Stimulated activated CD4-positive, alpha-beta T cell treated with anti-CD3 and anti-CD28 coated beads, Interleukin-12 subunit alpha, Interleukin-12 subunit beta, amount 100 ng/mL, for 24 hours (primary cell): ENCODE measurements at regions not wholly inside any gene's neighbourhood (a gene's known extent, or its start where the extent isn't known, plus 50 kb on each side); places are given as distances from the start of the nearest gene placed in this dataset.

Source experiments
- DNase-seq, 2 experiments: peaks; one replicate each; pipeline ENCODE4 v3.0.0-alpha.2; 2020; ENCODE audit warnings: low read depth in 2 of 2

DNA sequence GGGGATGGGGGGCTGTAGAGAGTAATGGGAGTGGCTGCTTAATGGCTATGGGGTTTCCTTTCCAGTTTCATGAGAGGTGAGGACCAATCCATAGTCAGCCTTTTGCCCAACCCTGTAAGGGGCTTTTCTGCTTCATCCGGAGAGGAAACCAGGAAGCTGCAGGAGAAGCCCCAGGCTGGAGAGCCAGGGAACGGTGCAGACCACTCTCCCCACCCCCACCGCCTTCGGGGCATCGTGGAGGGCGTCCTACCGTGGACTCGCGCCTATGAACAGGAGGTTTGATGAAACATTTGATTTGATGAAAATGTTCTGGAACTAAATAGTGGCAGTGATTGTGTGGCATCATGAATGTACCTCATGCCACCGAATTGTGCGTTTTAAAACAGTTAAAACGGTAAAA is 204.3 kb upstream of the DIO3 start:
- DNase-seq, result no peak

DNA sequence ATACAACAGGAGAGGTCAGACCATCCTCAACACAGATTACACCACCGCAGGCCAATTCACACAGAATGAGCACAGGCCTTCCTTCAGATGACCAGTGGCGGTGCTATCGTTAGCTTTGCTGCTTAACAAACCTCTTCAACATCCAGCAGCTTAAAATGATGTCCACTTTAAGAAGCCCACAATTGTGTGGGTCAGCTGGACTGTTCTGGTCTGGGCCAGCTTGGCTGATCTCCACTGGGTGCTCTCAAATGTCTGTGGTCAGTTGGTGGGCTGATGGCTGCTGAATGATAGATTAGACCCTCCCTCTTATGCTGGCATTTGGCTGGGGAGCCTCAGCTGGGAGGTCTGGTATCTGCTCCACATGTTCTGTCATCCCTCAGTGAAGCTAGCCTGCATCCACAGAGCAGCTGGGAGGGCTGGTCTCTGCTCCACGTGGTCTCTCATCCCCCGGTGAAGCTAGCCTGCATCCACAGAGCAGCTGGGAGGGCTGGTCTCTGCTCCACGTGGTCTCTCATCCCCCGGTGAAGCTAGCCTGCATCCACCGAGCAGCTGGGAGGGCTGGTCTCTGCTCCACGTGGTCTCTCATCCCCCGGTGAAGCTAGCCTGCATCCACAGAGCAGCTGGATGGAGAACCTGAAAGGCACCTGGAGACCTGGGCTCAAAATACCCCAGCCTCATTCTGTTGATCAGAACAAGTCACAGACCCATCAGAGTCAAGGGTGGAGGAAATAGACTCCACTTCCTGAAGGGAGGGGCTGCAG is 203.6 kb upstream of the DIO3 start:
- no peak for DNase-seq

DNA sequence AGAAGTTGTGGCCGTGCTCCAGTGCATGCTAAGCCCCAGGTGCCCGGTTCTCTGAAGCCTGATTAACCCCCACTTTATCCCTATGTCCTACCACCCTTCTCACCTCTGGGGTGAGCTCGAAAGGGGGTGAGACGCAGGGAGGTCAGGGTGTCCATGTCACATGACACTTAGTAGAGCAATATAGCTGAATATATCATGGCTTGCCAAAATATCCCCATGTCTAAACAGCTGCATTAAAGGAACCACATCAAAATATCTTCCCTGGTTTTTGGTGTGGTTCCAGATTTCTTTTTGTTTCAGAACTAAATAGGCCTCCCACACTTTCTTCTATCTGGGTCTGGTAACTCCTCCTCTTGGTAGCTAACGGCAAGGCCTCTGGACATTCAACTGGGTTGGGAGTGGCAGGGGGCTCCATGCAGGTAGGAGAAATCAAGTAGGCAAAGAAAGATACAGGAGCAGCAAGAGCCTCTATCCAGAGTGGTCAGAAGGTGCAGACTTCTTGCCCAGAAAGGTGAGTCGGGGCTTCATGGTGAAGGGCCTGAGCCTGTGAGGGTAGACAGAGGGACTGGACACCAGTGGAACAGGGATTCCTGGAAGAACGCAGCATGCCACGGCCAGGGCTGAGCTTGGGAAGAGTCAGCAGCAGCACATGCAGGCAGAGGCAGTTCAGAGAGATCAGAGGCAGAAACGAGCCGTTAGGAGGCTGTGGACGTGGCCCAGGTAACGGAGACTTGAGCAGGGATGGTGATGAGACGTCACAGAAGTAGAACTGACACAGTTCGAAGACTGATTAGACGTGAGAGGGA is 202.8 kb upstream of the DIO3 start:
- no peak for DNase-seq

DNA sequence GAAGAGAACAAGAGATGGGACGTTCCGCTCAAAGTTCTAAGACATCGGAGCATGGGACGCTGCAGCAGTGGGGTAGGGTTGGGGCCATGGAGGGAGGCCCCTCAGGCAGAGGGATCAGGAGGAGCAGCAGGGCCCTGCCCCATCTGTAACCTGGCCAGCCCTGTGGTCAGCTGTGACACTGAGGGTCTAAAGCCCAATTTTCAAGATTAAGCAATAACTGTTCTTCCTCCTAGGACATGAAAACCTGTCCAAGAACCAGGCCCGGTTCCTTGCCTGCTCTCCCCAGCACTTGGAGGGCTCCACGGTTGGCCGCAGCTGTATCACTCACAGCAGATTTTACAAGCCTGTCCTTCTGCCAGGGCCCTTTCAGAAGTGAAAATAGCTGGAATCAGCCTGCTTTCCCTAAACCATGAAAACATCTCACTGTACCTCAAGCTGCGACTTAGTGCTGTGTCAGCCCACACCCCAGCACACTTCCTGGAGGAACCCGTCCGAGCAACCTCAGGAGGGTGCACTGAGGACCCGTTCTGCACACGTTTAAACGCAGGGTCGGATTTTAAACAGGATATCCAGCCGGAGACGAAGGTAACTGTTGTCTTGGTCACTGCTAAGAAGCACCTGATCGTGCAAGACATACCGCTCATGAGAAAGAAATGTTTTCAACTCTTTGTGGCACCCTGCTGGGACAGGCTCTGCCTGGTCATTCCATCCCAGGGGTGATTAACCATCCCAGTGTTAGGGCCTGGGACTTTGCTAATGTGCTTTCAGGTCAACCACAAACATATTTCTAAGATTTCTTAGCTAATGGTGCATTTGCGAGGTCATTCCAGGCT is 201.9 kb upstream of the DIO3 start:
- no peak for DNase-seq

DNA sequence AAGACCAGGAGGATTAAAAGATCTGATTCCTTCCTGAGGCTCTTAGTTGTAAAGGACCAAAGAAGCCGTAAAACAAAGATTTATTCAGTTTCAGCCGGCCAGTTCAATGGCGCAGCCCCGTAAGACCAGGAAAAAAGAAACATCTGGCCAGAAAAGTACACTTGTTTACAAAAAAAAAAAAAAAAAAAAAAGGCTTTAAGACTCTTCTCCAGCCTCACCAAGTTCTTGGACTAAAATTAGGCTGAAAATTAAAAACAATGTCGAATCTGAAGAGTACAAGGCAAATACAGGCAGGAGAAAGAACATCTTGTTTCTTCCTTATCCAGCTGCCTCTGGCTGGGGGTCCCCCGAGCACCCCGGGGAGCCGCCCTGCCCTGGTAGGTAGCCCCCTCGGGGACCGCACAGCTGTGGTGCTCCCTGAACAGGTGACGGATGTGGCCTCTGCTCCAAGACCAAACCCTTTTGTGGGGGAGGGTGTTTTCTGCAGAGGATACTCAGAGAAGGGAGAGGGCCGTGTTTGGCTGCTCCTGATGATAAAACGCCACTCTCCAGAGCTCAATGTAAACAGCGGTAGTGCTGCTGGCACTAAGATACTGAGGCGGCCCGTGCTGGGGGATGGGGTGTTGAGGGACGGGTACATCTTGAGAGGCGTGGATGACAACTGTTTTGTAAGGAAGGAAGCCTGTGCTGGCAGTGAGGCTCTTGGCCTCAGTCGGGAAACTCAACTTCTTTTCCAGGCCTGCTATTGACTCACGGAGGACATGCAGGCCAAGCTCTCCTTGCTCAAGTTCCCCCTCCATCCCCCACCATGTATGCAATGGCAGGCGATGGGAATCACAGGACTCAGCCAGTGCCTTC is 201.0 kb upstream of the DIO3 start:
- no peak for DNase-seq

DNA sequence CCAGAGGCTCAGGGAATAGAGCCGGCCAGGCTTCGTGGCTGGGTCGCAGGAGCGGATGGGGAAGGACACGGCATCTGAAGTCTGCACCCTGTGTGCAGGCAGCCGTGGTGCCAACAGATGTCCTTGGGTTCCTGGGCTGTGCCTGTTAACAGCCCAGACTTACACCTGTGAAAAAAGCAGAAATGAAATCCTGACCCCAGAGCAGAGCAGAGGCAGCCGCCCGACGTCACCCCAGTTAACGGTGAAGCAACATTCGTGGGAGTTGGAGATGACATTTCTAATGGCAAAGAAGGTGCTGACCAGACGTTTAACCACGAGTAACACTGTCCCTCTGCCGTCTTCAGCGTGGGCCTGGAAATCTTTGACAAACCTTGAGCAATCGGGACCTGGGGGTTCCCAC is 200.3 kb upstream of the DIO3 start:
- DNase-seq, result no peak

DNA sequence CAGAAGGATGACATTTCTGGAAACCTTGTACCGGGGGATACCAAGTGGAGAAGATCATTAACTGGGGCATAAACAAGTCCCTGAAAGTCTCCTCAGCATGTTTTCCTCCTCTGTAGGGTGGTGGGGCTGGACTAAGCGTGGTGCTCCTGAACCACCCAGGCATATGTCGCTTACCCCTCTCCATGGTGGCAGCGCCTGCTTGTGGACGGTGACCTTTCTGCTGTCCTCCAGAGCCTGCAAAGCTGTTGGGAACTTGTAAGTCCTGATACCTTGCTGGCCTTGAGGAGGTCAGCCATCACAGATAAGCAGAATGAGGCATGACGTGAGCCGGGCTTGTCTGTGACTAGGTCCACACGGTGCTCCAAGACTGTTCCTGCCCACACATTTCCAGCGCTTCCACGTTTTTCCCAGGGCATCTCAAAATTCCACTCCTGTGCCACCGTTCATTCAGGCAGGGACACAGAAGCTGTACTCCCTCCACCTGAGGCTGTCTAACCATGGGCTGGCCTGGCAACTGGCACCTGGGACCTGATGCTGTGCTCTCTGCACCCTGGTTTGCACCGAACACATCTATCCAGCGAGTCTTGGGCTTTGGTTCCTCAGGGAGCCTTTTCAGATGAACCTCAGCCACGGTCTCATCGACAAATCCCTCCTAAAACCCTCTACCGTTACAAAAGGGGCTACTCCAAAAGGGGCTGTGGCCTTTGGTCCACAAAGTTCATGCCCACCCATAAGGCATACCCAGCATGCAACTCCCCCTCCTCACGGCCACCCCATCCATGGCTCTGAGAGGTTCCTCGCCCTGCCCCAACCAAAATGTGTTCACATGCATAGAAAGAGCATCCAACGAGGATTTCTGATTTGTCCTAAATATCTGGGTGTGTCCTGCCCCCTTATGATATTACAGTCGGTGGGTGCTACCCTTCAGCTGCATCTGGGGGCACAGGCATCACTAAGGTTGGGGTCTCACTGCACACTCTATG is 199.6 kb upstream of the DIO3 start:
- no peak for DNase-seq

DNA sequence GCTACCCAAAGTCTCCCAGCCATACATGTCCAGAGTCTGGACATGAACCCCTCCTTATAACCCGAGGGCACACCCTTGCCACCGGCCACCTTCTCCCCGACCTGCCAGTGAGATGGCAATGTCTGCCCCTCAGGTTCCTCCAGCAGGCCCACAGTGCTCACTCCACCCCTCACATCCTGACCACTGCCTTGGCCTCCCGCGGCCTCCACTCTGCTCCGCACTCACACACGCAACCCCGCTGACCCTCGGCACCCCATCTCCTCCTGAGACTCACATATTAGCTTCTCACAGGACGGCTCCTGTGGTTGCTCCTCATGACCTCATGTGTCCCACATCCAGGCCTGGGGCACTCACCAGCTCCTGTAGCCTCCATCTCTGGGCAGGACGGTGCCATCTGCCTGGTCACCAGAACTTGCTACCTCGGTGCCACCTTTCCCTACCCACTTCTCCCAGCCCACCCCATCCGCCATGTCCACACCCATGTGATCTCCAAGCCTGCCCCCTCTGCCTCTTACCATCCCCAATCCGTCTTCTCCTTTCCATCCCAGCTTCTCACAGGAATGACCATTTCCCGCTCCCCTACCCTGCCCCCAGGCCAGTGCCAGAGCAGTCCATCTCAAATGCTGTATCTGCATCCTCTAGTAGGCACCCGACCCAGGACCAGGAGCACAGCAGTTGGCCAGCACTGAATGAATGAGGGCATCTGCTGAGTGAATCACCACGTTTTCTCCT is 198.6 kb upstream of the DIO3 start:
- no peak for DNase-seq

DNA sequence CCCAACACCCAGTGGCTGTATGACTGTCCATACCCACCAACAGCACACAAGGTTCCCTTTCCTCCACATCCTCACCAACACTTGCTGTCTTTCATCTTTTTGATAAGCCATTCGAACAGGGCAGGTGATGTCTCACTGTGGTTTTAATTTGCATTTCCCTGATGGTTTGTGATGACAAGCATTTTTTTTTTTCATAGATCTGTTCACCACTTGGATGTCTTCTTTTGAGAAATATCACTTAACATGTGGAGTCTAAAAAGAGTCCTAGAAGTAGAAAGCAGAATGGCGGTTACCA is 198.1 kb upstream of the DIO3 start:
- DNase-seq, result no peak

DNA sequence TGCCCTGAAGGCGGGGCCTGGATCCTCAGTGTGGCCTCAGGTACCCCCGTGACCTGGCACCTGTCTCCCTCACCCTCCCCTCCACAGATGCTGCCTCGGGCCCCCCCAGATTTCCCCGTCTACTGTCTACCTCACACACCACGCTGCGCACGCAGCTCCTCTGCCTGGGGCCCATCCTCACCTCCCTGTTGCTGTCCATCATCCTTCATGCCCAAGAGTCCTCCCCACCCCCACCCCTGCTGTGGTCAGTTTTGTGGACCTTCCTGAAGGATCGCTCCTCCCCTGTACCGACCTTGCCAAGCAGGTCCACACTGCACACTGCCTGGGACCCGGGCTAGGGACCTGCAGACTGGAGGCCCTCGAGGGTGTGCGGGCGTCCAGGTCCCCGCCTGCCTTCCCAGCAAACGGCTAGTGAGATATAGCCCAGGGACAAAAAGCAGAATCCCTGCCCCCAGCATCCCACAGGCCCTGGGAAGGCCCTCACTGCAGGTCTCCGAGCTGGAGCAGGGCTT is 197.4 kb upstream of the DIO3 start:
- DNase-seq, result no peak

DNA sequence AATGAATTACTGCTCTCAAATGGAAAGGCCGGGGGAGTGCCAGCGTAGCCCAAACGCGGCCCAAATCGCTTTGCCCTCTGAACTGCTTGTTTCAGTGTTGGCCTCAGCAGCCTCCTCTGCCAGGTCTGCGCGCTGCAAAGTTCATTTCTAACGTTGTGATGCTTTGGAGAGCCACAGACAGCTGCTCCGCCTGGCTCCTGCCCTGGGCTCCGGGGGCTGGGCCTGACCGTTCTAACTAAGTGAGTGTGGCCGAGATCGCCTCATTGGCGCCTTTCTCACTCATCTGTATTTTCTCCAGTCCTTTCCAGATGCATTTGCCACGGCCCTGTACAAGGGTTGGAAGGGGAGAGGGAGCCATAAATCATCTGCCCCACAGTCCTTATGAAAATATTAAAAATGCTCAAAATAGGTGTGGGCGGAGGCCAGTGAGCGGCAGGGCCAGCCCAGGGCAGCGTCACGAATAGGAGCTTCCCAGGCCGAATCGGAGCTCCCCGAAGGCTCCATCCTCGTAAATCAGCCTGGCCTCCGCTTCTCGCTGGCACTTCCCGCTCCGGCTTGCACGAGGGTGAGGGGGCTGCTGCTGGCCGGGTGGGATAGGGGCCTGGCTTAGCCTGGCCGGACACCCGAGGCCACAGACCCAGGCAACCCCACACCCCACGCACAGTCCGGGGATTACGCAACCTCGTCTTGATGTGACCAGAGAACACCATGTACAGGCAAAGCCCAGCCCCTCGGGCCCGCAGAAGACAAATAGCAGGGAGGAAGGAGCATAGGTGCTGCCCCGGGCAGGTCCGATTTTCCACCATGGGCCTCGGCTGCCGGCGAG is 196.6 kb upstream of the DIO3 start:
- DNase-seq, result no peak

DNA sequence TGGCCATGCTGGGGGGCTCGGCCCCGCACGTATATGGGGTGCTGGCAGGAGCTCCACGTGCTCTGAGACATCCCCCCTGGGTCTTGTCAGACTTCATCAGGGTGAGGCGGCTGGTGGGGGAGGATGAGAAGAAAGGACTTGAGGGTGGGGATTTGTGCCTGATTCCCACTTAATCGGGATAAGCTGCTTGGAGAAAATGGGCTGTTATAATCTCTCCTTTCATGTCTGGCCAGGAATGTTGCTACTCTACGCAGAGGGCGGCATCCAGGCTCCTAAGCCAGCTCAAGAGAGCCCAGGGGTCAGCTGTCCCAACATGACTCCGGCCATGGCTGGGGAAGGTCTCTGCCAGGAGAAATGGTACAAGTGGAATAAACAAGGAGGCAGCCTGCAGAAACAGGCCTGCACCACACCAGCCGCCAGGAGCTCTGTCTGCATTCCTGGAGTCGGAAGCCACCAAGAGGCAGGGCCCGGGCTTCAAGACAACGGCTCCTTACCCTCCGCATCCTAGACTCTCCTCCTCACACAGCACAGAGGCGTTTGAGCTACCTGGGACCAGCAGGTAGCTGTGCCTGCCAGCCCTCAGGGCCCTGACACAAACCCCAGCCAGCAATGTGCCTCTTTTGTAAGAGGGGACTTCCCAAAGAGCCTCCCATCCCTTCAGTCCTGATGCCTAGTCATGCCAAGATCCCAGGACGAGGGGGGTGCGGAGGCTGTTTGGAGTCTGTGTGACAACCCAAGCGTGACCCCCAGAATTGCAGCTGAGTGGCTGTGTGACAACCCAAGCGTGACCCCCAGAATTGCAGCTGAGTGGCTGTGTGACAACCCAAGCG is 195.8 kb upstream of the DIO3 start:
- DNase-seq, result no peak

DNA sequence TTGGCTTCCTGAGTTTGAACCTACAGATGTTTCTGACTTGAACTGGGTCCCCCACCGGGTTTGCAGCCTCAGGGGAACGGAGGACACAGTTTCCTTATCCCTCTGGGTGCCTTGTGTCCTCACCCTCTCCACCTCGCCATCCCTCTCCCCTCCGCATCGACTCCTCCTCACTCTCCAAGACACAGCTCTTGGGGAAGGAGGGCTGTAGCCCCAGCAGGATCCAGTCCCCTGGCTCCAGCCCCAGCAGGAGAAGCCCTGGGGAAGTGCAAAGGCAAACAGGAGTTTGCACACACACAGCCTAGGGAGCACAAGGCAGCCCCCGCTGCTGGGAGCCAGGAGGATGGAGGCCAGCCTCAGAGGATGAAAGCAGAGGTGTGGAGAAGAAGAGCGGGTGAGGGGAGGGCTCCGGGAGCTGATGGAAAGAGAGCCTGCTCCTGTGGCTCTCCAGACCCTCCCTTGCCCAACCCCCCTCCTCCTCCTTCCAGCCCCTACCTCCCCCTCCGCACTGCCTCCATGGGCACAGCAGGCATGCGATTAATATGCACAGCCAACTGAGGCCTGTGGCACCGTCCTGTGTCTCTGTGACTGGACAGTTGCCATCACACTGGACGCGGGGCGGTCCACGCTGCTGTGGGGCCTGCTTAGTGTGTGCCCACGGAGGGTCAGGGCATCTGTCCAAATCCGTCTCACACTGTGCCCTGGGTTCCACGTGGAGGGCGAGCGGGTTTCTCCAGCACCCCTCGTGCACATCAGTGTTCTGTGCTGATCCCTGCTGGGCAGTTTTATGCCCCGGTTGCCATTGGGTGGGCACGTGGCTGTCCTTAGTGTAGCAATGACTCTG is 193.7 kb upstream of the DIO3 start:
- DNase-seq, result no peak

DNA sequence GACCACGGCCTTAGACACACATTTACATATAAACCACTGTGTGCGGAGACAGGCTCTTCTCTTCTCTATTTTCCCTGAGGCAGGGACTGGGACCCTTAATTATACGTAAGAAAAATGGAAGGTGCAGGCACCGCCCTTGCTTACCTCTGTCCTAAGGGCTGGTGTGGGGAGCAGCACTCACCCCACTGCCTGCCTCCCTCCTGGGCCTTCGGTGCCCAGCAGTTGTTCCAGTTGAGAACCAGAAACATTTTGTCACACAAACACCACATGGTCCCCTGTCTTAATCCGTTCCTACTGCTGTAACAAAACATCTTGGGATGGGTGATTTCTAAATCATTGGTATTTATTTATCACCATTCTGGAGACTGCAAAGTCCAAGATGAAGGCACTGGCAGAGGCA is 192.7 kb upstream of the DIO3 start:
- no peak for DNase-seq

DNA sequence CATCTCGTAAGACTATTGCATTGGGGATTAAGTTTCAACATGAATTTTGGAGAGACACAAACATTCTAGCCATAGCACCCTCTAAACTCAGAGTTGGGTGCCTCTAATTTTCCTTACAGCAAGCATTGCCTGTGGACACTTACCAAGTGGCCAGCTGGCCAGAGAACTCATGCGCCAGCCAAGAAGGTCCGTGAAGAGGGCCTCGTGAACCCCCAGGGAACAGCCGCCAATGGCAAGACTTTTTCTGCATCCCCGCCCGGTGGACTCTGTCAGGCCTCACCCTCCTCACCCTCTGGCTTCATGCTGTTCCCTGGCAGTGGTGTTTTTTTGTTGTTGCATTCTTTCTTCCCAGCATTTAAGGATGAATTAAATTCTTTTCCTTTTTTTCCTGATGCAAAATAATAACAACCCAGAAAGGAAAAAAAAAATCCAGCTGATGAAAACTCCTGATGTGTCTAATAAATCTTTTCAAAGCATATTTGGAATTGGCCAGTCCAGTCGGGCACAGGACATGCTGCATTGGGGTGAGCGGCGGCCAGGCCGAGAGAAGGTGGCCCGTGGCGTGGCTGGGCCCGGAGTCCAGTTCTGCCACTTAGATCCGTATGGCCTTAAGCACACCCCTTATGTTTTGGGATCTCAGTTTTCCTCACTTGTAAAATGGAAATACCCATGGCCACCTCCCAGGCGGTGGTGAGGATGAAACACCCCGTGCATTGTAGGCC is 191.9 kb upstream of the DIO3 start:
- no peak for DNase-seq

DNA sequence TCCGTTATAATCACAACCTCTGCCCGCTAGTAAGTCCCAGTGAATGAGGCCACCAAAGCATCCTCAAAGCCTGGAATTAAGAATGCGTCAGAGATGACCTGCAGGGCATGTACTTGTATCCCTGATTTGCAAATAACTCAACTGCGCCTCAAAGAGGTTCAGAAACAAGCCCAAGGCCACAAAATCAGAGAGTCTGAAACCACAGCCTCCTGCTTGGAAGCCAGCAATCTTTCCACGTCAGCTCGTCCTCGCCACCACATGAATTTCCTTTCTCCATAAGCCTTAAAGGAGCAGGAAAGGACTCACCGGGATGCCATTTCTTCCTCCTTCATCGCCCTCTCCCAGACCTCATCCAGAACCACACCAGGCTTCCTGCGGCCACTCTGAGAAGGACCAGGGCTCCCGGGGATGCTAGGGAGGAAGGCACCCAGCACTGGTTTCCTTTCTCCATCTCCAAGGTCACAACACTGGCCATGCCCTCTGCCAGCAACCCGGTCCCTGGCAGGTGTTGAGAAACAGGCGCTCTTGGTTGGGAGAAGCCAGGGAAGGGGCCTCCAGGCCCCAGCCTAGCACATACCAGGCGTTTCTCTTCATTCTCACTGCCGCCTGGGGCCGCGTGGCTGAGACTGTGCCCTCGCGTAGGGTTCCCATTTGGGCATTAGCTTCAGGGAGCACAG is 191.2 kb upstream of the DIO3 start:
- no peak for DNase-seq
